SU-DHL-6 (cell line): ENCODE measurements at regions not wholly inside any gene's neighbourhood (a gene's known extent, or its start where the extent isn't known, plus 50 kb on each side); places are given as distances from the start of the nearest gene placed in this dataset.

ENCODE experiments used
- CTCF ChIP-seq: fragments of 200-600 bp; sonication (generic); IDR thresholded peaks from one replicate; pipeline ENCODE4 v1.5.1; 2017; ENCODE audit warnings: antibody characterized with exemption, mild to moderate bottlenecking, low read length, moderate library complexity; ENCODE audit not compliant: insufficient read depth, poor library complexity, severe bottlenecking
- EZH2phosphoT487 ChIP-seq: fragments of 200-600 bp; sonication (generic), shearing (Covaris generic); conservative IDR thresholded peaks from 2 replicates; pipeline ENCODE4 v1.6.1; 2018; ENCODE audit warnings: mild to moderate bottlenecking, antibody characterized with exemption, low read length, moderate library complexity, mixed read lengths

GRCh38 chr7:45987521-45988290 is 66.6 kb upstream of the IGFBP3 start:
- TF ChIP-seq CTCF (no peak), EZH2phosphoT487 (no peak)
